ENCODE measurements at regions not wholly inside any gene's neighbourhood (a gene's known extent, or its start where the extent isn't known, plus 50 kb on each side); places are given as distances from the start of the nearest gene placed in this dataset.

GRCh38 chr18:1884623-1885022 lies 686.7 kb downstream of the METTL4 start:
- Histone ChIP-seq H3K27ac (no peak overlapping the region), H3K4me1 (no peaks in the 10 kb centered on the region), H3K9me3 (peaks cover 0 to 6% (median 0%) of the 10 kb centered on the region in 4 donors), H3K27me3 (no peaks in the 10 kb centered on the region), H3K36me3 (no peaks in the 10 kb centered on the region), H3K4me3 (no peak overlapping the region)
- intact Hi-C loops (cut with DNase I; ENCODE audit: low total_unique reads), result no loop called here
- 84 to 92% (median 90%) methylated on average over 4 of the region's 4 CpGs for WGBS, 5 donors
- DNase-seq, result no peak
- TF ChIP-seq POLR2A (IDR thresholded peaks at IDR 0.05), result no peak
- TF ChIP-seq, protein P1, sequence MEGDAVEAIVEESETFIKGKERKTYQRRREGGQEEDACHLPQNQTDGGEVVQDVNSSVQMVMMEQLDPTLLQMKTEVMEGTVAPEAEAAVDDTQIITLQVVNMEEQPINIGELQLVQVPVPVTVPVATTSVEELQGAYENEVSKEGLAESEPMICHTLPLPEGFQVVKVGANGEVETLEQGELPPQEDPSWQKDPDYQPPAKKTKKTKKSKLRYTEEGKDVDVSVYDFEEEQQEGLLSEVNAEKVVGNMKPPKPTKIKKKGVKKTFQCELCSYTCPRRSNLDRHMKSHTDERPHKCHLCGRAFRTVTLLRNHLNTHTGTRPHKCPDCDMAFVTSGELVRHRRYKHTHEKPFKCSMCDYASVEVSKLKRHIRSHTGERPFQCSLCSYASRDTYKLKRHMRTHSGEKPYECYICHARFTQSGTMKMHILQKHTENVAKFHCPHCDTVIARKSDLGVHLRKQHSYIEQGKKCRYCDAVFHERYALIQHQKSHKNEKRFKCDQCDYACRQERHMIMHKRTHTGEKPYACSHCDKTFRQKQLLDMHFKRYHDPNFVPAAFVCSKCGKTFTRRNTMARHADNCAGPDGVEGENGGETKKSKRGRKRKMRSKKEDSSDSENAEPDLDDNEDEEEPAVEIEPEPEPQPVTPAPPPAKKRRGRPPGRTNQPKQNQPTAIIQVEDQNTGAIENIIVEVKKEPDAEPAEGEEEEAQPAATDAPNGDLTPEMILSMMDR (IDR thresholded peaks at IDR 0.05), result no peak
- no peak for TF ChIP-seq EP300 (IDR thresholded peaks at IDR 0.05)
- no peak for TF ChIP-seq POLR2AphosphoS5 (IDR thresholded peaks at IDR 0.05)

DNA sequence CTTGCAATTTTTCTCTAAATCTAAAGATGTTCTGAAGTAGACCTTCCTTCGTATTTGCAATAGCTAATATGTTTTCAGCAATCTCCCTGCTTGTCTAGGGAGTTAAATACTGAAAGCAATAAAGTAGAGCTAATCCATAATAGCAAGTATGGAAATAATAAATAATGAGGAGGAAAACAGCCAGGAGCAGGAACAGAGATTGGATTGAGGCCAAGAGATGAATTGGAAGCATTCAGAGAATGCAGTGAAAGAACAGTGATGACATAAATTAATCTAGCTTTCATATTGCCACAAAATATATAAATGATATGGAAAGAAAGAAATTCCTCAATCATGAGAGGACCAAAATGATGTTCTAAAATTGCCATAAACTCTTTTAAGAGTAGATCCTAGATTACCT lies 679.7 kb downstream of the METTL4 start:
- Histone ChIP-seq H3K9me3 (no peaks in the 10 kb centered on the region), H3K27me3 (no peaks in the 10 kb centered on the region), H3K36me3 (no peaks in the 10 kb centered on the region), H3K4me1 (no peaks in the 10 kb centered on the region), H3K4me3 (no peak overlapping the region), H3K27ac (no peak overlapping the region)
- no peak for DNase-seq
- intact Hi-C loops (cut with DNase I; ENCODE audit: low total_unique reads), result no loop called here
- WGBS, 5 donors, result 46 to 70% (median 67%) methylated on average over 1 of the region's 1 CpG
- TF ChIP-seq, protein P1 (IDR thresholded peaks at IDR 0.05), result no peak
- TF ChIP-seq POLR2AphosphoS5 (IDR thresholded peaks at IDR 0.05) (no peak), POLR2A (IDR thresholded peaks at IDR 0.05) (no peak), EP300 (IDR thresholded peaks at IDR 0.05) (no peak)

DNA sequence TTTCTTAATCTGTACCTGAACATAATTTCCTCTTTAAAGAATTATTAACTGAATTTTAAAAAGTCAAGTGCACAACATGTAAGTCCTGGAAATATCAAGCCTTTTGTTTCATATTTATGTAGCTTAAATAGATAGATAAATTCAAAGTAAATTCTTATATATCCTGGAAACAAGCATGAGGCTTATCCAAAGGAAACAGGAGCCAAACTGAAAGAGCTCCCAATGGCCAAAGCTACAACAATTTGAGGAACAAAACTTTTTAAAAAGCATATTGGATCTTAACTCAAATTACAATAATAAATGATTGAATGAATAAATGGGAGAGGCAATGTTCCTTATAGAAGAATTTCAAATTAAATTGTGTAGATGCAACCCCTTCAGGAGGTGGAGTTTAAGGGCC lies 679.1 kb downstream of the METTL4 start:
- Histone ChIP-seq H3K9me3 (no peaks in the 10 kb centered on the region), H3K4me1 (no peaks in the 10 kb centered on the region), H3K27me3 (no peaks in the 10 kb centered on the region), H3K4me3 (no peak overlapping the region), H3K36me3 (no peaks in the 10 kb centered on the region), H3K27ac (no peak overlapping the region)
- no peak for TF ChIP-seq EP300 (IDR thresholded peaks at IDR 0.05)
- TF ChIP-seq, protein P1 (IDR thresholded peaks at IDR 0.05), result no peak
- TF ChIP-seq POLR2A (IDR thresholded peaks at IDR 0.05), result no peak
- no peak for TF ChIP-seq POLR2AphosphoS5 (IDR thresholded peaks at IDR 0.05)
- DNase-seq, result no peak
- intact Hi-C loops (cut with DNase I; ENCODE audit: low total_unique reads), result no loop called here

- no peak overlapping the region for H3K27ac ChIP-seq
- no peaks in the 10 kb centered on the region for H3K36me3 ChIP-seq
- WGBS, 5 donors, result 68 to 82% (median 71%) methylated on average over 4 of the region's 4 CpGs
- no peaks in the 10 kb centered on the region for H3K27me3 ChIP-seq
- no peaks in the 10 kb centered on the region for H3K4me1 ChIP-seq
- H3K4me3 ChIP-seq, result no peak overlapping the region
- H3K9me3 ChIP-seq, result no peaks in the 10 kb centered on the region
- TF ChIP-seq EP300 (IDR thresholded peaks at IDR 0.05), result no peak
- no peak for TF ChIP-seq POLR2A (IDR thresholded peaks at IDR 0.05)
- TF ChIP-seq, protein P1 (IDR thresholded peaks at IDR 0.05), result no peak
- TF ChIP-seq POLR2AphosphoS5 (IDR thresholded peaks at IDR 0.05), result no peak
- intact Hi-C loops (cut with DNase I; ENCODE audit: low total_unique reads), result no loop called here
- DNase-seq, result no peak
Observed at GRCh38 chr18:1895456-1896185, 675.7 kb downstream of the METTL4 start.

Measured in stomach (tissue), 8 donors.